Heart right ventricle (tissue), 16 donors: ENCODE measurements at regions not wholly inside any gene's neighbourhood (a gene's known extent, or its start where the extent isn't known, plus 50 kb on each side); places are given as distances from the start of the nearest gene placed in this dataset.

Source experiments
- ATAC-seq, 8 donors: fragments of 200-7000 bp; cut with Tn5 transposase; one replicate each; pipeline ENCODE4 v1.9.1; 2020; ENCODE audit warnings: mild to moderate bottlenecking in 8 of 8, moderate library complexity in 8 of 8, moderate number of reproducible peaks in 1 of 8
- DNase-seq, 2 donors: peaks; one replicate each; pipeline ENCODE4 v3.0.0-alpha.2; 2020
- H3K27ac ChIP-seq, 10 donors: fragments of 200-600 bp; sonication (generic) in 2 of 10; one replicate each; pipeline versions ENCODE4 v1.5.0 to v1.8.0; 2020 to 2022; ENCODE audit warnings: mild to moderate bottlenecking in 3 of 10
- H3K27me3 ChIP-seq, 7 donors: fragments of 200-600 bp; one replicate each; pipeline ENCODE4 v1.8.0; 2021 to 2022; ENCODE audit warnings: mild to moderate bottlenecking in 2 of 7
- H3K36me3 ChIP-seq, 9 donors: fragments of 200-600 bp; sonication (generic) in 1 of 9; one replicate each; pipeline versions ENCODE4 v1.5.0 to v1.8.0; 2020 to 2022; ENCODE audit warnings: mild to moderate bottlenecking in 2 of 9
- H3K4me1 ChIP-seq, 9 donors: fragments of 200-600 bp; sonication (generic) in 1 of 9; one replicate each; pipeline versions ENCODE4 v1.5.0 to v1.8.0; 2020 to 2022; ENCODE audit warnings: mild to moderate bottlenecking in 4 of 9
- H3K4me3 ChIP-seq, 10 donors: fragments of 200-600 bp; sonication (generic) in 2 of 10; one replicate each; pipeline versions ENCODE4 v1.5.0 to v1.8.0; 2020 to 2022; ENCODE audit warnings: mild to moderate bottlenecking in 7 of 10, moderate library complexity in 2 of 10
- H3K9me3 ChIP-seq, 11 donors: fragments of 200-600 bp in 10 of 11; sonication (generic) in 2 of 11; one replicate each; pipeline versions ENCODE4 v1.5.0 to v1.8.0; 2013 to 2022; ENCODE audit warnings: mild to moderate bottlenecking in 2 of 11, control low read depth in 1 of 11, moderate library complexity in 1 of 11
- CTCF ChIP-seq, 9 donors: fragments of 200-600 bp; sonication (generic) in 2 of 9; IDR thresholded peaks; one replicate each; pipeline versions ENCODE4 v1.5.0 to v1.8.0; 2021 to 2022; ENCODE audit warnings: antibody characterized with exemption in 9 of 9, mild to moderate bottlenecking in 5 of 9, moderate library complexity in 1 of 9
- WGBS, 2 donors: extraction: QIAGEN DNeasy Blood & Tissue Kit; methylation state at CpG; one replicate each; pipeline ENCODE4 v1.1.7; 2013; ENCODE audit warnings: inconsistent platforms in 1 of 2; 5-methylcytosine and 5-hydroxymethylcytosine counted together
- intact Hi-C, 10 donors: fragments of 100-400 bp; cut with DNase I; formaldehyde crosslinking; loops; one replicate each; pipeline versions ENCODE4 v1.11.1 to v1.14.2; 2022
- donor health status: Arrhythmogenic right ventricular cardiomyopathy.
- donor health status: ischemic (EF 13 %, LVEDD 7.1; RV severe dilation, severe dysfunction).
- donor health status: healthy with polysubstance abuse.
- donor health status: DM: no; HTN: yes; CAD: no.
- donor health status: DM: no; HTN: no; CAD: no.
- donor health status: ischemic (EF 25% LVEDD 6.9; RV normal size, moderate dysfunction).
- donor health status: ischemic (EF 25% LVEDD 5.7; RV mildly dilated, moderate dysfunction).
- donor health status: healthy.
- donor health status: DM: yes; HTN: yes; CAD: no.
- donor health status: Ischemic cardiomyopathy.
- donor health status: ischemic (EF 35%, LVEDD 5.7; RV mildly dilated, moderate dysfunction).
- donor health status: nonischemic (EF 11% LVEDD 7.7; RV severe dilation, severe dysfunction).
- donor health status: DM: yes; HTN: yes; CAD: no.
- donor health status: PGD.
- donor health status: ischemic (EF 29% LVEDD 5.4; RV normal size, mild dysfunction).
- donor health status: nonischemic (EF 23%, LVEDD 6.1; RV moderate dilation, normal function).

- no peaks in the 10 kb centered on the region for H3K27me3 ChIP-seq
- H3K9me3 ChIP-seq: no peaks in the 10 kb centered on the region
- no peak overlapping the region for H3K27ac ChIP-seq
- no peak for ATAC-seq
- no peak overlapping the region for H3K4me3 ChIP-seq
- no peaks in the 10 kb centered on the region for H3K4me1 ChIP-seq
- no peaks in the 10 kb centered on the region for H3K36me3 ChIP-seq
- TF ChIP-seq CTCF (IDR thresholded peaks at IDR 0.05): no peak
- WGBS, 2 donors: 85 to 87% methylated on average over 4 of the region's 4 CpGs
- DNase-seq: no peak
- intact Hi-C loops: no loop called here
These were observed 204.3 kb upstream of the PSMD7 start for GRCh38 chr16:74092336-74092735.

GRCh38 chr16:74090871-74091270 lies 205.7 kb upstream of the PSMD7 start:
- Histone ChIP-seq H3K27ac (no peak overlapping the region), H3K9me3 (no peaks in the 10 kb centered on the region), H3K27me3 (no peaks in the 10 kb centered on the region), H3K4me3 (no peak overlapping the region), H3K4me1 (no peaks in the 10 kb centered on the region), H3K36me3 (no peaks in the 10 kb centered on the region)
- intact Hi-C loops: no loop called here
- 68 to 74% methylated on average over 4 of the region's 4 CpGs for WGBS, 2 donors
- DNase-seq (no peak), ATAC-seq (no peak)
- no peak for TF ChIP-seq CTCF (IDR thresholded peaks at IDR 0.05)

GRCh38 chr16:74083541-74083940 lies 213.1 kb upstream of the PSMD7 start:
- DNase-seq (no peak), ATAC-seq (no peak)
- Histone ChIP-seq H3K4me3 (no peak overlapping the region), H3K27ac (no peak overlapping the region), H3K36me3 (no peaks in the 10 kb centered on the region), H3K27me3 (no peaks in the 10 kb centered on the region), H3K4me1 (no peaks in the 10 kb centered on the region), H3K9me3 (peaks cover 0 to 3% (median 0%) of the 10 kb centered on the region in 11 donors)
- TF ChIP-seq CTCF (IDR thresholded peaks at IDR 0.05): no peak
- intact Hi-C loops: no loop called here
- 88 to 89% methylated on average over 3 of the region's 3 CpGs for WGBS, 2 donors

GRCh38 chr16:74080311-74080710 lies 216.3 kb upstream of the PSMD7 start:
- TF ChIP-seq CTCF (IDR thresholded peaks at IDR 0.05): no peak
- no peaks in the 10 kb centered on the region for H3K27me3 ChIP-seq
- 79 to 83% methylated on average over 8 of the region's 8 CpGs for WGBS, 2 donors
- intact Hi-C loops: no loop called here
- no peak overlapping the region for H3K4me3 ChIP-seq
- H3K36me3 ChIP-seq: no peaks in the 10 kb centered on the region
- DNase-seq (no peak), ATAC-seq (no peak)
- no peak overlapping the region for H3K27ac ChIP-seq
- peaks cover 0 to 5% (median 4%) of the 10 kb centered on the region in 11 donors for H3K9me3 ChIP-seq
- no peaks in the 10 kb centered on the region for H3K4me1 ChIP-seq

GRCh38 chr16:74079232-74079586 lies 217.4 kb upstream of the PSMD7 start:
- Histone ChIP-seq H3K27ac (no peak overlapping the region), H3K9me3 (peaks cover 0 to 15% (median 10%) of the 10 kb centered on the region in 11 donors), H3K27me3 (no peaks in the 10 kb centered on the region), H3K4me3 (no peak overlapping the region), H3K4me1 (no peaks in the 10 kb centered on the region), H3K36me3 (no peaks in the 10 kb centered on the region)
- ATAC-seq (no peak), DNase-seq (no peak)
- no peak for TF ChIP-seq CTCF (IDR thresholded peaks at IDR 0.05)
- WGBS, 2 donors: 68 to 75% methylated on average over 1 of the region's 1 CpG
- intact Hi-C loops: no loop called here
